CD4-positive, alpha-beta T cell treated with Interleukin-4 for 1 hour (primary cell): ENCODE measurements at regions not wholly inside any gene's neighbourhood (a gene's known extent, or its start where the extent isn't known, plus 50 kb on each side); places are given as distances from the start of the nearest gene placed in this dataset.

Experiments
- DNase-seq, 2 donors: peaks; one replicate each; pipeline ENCODE4 v3.0.0-alpha.2; 2020 to 2022

DNA sequence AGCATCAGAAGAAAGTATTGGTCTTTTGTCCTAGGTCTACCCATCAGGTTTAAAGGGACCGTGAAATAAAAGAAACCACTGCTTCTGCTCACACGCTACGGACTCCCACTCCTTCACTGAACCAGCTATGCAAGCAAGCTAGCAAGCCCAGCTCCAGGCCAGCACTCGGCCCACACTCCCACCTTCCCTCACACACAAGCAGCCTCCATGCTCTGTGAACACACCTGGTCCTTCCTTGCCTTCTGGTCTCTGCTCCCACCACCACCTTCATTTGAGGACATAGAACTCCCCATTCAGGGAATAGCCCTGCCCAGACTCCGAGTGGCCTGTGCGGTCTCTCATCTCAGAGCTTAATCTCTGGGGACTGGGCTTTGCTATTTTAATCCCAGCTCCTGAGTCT is 436.4 kb upstream of the CDH4 start:
- no peak for DNase-seq

GRCh38 chr20:60816901-60817300 is 435.2 kb upstream of the CDH4 start:
- no peak for DNase-seq

DNA sequence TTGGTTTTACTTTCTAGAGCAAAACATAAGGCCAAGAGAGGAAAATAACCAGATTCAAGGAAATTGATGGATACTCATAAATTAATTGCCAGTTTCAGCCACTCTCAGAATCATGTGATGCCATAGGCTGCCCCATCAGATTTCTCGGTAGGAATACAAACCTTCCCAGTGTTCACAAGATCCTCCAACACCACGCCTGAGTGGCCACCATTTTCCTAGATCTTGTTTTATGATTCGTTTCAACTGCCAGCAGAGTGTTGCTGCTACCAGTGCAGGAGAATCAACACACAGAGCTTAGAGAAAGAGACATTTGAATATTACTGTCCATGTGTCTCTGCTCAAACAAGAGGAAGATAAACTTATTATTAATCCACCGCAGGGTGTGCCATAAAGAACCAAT is 434.2 kb upstream of the CDH4 start:
- no peak for DNase-seq

- no peak for DNase-seq
Observed at GRCh38 chr20:60819511-60819910, 432.6 kb upstream of the CDH4 start.

DNA sequence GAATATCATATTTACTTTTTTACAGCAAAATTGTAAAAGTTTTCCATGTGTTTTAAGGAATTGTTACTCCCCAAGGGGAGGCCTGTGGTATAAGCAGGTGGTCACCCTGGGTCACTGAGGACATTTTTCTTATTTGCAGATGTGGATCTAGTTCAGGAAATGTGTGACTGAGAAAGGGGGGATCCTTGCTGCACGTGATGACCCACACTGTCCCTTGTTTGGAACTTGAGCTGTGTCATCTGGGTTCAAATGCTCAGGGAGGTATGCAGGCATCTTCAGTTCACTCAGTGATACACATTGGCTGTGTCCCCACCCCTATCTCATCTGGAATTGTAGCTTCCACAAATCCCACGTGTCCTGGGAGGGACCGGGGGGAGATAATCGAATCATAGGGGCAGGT is 431.9 kb upstream of the CDH4 start:
- DNase-seq: no peak

DNA sequence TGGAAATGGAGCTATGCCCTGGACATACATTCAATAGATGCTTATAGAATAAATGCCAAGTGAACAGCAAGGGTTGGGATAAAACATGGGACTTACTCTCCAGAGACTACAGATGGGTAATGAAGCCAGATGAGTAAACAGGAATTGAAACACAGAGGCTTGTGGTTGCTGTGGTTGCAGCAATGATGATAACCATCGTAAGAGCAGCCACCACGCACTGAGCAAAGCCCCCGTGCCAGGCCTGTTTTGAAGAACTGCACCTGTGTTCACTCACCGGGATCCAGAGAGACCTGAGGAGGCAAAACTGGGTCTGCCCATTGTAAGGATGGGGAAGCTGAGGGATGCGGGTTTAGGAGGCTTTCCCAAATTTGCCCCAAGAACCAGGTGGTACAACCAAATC is 431.1 kb upstream of the CDH4 start:
- DNase-seq: no peak

- DNase-seq: no peak
Observed at GRCh38 chr20:60822699-60823607, 429.1 kb upstream of the CDH4 start.

DNA sequence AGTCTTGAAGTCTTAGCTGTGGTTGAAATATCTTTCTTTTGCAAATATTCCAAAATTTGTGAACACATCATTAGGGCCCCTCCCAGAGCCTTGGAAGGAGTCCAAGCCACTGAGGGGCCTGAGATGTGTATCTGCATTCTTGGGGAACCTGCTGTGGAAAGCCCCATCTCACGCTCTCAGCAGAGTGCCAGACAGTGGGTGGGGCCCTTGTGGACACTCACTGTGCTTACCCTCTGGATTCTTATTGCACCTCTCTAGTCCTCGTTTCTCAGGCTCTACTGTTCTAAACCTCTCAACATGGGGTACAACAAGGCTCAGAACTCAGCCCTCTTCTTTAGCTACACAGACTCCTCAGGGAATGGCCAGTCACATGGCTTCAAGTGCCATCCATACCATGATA is 416.2 kb upstream of the CDH4 start:
- no peak for DNase-seq

DNA sequence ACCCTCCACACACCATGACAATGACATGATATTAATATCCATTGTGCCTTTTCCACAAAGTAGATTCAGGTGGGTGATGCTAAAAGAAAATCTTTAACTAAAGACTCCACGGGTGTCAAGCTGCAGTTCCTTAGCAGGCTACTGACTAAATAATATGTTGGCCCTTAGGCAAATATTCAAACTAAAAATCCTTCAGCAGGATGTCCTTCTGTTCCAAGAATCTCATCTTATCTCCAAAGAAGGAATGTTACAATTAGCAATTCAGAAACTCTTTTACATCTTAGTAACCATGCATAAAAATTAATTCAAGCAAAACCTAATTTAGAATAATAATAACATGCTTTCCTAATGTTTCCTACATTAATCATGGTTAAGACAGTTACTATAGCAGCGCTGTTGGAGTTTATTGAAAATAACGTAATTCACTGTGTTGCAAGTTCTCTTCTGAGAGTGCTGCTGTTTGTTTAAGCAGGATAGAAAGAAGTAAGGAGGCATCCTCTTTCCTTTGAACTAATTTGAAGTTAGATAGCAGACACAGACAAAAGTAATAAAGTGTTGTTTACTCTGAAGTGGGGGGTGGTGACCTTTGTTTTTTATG is 414.8 kb upstream of the CDH4 start:
- DNase-seq: no peak

DNA sequence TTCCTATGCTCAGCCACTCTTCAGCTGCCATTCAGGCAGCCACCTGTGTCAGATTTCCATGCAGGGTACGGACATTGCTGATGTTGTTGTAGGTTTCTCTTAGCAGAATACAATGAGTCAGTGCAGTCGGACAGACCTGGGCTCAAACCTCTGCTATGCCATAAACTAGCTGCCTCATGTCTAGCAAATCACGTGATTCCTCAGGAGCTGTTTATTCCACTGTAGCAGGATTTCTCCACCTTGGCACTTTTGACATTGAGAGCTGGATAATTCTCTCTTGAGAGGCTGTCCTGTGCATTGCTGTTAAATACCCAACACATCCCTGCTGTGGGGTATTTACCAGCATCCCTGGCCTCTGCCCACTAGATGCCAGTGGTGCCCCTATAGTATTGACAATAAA is 413.8 kb upstream of the CDH4 start:
- DNase-seq: no peak

DNA sequence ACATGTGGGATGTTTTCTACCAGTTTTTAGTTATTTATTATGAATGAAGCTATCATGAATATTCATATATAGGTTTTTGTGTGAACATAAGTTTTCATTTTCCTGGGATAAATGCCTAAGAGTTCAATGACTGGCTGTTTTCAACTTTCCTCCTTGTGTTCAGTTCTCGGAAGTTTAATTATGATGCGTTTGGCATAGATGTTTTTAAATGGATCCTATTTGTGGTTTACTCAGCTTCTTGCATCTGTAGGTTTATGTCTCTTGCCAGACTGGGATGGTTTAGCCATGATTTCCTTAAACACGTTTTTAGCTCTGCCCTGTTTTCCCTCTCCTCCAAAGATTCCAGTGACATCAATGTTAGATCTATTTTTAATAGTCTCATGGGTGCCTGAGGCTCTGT is 411.1 kb upstream of the CDH4 start:
- no peak for DNase-seq

- no peak for DNase-seq
Observed at GRCh38 chr20:60845146-60845545, 406.9 kb upstream of the CDH4 start.

DNA sequence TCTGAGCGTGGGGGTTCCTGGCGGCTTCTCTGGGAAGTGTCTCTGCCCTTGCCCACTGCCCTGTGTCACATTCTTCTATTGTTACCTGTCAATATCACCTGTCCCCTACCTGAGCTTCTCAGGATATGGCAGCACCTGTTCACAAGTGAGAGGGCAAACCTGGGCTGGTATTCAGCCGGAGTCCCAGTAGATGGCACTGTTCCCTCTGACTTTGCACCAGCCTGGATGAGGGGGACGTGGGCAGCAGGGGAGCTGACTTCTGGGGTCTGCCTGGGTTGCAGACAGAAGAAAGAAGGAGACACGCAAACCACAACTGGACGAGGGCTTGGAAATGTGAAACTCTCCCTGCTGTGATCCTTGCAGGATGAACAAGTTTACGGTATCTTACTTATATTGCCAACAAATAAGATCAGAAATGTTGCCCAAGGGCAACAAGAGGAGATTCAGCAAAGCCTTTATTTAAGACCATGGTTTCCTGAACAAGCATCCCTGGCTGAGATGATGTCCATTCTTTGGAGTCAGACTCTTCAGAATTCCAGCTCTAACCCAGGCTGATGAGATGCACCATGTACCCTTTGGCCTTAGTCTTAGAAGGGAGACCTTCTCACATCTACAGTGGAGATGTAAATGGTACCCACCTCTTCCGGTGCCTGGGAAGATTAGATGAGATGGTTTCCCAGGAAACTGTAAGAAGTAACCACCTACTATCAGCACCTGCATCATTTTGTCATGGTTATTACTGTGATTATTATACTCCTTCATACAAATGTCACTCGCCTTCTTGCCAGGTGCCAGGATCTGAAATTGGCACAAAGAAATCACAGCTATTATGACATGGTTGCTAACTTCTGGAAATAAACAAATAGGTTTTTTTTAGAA is 400.0 kb upstream of the CDH4 start:
- no peak for DNase-seq

- DNase-seq: no peak
Observed at GRCh38 chr20:60857708-60858107, 394.4 kb upstream of the CDH4 start.

- no peak for DNase-seq
Observed at GRCh38 chr20:60862601-60863000, 389.5 kb upstream of the CDH4 start.

- no peak for DNase-seq
Observed at GRCh38 chr20:60863548-60863947, 388.5 kb upstream of the CDH4 start.

DNA sequence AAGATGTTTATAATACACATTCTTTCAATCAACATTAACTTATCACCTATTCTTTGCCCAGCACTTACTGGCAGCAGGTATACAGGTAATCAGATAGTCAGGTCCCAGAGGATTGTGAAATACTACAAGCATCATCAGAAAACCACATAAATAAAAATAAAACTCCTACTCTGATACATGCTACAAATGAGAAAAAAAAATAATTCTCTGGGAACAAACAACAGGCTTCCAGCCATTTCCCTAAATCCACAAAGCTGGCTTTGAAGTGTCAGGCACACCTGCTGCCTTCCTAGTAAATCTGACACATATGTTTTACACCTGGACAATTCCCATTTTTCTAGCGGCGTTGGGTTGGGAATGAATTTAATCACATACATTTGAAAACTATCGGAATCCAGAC is 384.5 kb upstream of the CDH4 start:
- no peak for DNase-seq

DNA sequence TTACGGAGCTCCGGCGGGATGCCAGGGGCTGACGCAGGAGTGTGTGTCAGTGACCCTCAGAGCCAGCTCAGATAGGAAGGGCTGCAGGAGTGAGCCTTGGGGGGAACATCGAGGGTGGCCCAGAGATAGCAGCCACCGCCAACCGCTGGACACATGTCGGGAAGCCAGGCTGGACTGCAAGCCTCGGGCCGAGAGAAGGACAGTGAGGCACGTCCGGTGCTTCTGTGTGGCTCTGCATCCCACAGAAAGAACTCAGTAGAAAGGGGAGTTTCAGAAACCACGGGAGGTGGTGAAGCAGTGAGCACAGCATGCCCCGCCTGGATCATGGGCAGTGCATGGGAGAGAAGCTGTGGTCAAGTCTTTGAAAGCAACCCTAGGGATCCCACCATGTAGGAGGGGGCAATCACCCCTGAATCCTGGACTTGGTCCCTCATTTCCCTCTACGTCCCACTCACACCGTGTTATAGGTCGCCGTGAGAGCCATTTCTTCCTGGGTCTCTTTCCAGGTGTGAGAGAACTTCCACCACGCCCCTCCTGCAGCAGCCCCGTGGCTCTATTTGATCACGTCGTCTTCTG is 383.7 kb upstream of the CDH4 start:
- DNase-seq: no peak

DNA sequence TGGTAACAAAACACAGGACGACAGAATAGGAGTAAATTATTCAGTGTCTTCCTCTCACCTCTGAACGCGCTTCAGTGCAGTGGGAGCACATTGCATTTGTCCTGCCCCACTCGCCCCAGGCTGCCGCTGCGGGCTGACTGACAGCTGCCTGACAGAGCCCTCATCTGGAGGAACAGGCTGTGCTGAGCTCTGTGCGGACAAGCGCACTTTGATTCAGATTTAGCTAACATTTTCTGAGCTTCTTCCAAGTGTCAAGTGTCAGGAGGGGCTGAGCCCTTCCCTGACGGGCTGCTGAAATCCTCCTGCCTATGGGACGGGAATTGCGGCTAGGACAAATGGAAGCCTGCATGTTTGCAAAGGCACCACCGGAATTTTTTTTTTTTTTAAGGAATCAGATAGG is 383.0 kb upstream of the CDH4 start:
- no peak for DNase-seq

GRCh38 chr20:60869625-60870024 is 382.4 kb upstream of the CDH4 start:
- no peak for DNase-seq

DNA sequence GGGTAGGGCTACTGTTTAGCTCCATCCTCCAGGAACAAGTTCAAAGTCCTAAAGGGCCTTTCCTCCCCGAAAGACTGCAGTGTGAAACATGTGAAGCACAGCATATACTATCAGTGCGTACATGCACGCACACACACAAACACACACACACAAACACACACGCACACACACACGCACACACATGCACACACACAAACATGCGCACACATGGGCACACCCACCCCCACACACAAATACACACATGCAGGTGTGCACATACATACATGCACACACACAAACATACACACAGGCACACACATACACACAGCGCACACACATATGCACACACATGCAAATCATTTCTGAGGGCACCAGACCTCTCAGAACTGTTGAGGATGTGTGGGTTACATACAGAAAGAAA is 382.0 kb upstream of the CDH4 start:
- no peak for DNase-seq

DNA sequence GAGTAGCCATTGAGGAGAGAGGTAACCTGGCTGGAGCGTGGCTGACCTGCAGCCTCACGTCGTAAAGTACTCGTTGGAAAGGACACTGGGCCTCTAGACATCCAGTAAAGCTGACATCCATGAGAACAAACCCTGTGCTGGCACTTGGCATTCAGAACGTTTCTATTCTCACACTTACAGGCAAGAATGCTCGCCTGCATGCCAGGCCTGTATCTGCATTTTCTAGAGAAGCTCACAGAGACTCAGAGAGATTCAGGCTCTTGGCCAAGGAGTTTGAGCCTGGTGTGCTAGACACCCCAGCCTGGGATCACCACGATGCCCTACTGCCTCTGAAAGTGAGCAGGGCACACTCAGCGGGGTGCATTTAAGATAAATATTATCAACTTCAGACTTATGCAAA is 379.8 kb upstream of the CDH4 start:
- no peak for DNase-seq
